Upper lobe of left lung (tissue), 4 donors: ENCODE measurements at regions not wholly inside any gene's neighbourhood (a gene's known extent, or its start where the extent isn't known, plus 50 kb on each side); places are given as distances from the start of the nearest gene placed in this dataset.

Experiments
- POLR2A ChIP-seq, 4 donors: fragments of 450-650 bp; IDR thresholded peaks; one replicate each; pipeline ENCODE4 v1.5.1; 2016 to 2017; ENCODE audit warnings: antibody characterized with exemption in 4 of 4, mild to moderate bottlenecking in 2 of 4
- POLR2AphosphoS5 ChIP-seq, 2 donors: sonication (generic); formaldehyde crosslinking; IDR thresholded peaks; one replicate each; pipeline ENCODE4 v1.5.1; 2017; ENCODE audit warnings: antibody characterized with exemption in 2 of 2
- TF ChIP-seq, protein P1 (sequence below), 6 experiments: fragments of 450-650 bp in 4 of 6; fragments of 200-600 bp in 2 of 6; sonication (generic) in 2 of 6; IDR thresholded peaks; one replicate each; pipeline ENCODE4 v1.5.1; 2016 to 2019; ENCODE audit warnings: antibody characterized with exemption in 6 of 6

DNA sequence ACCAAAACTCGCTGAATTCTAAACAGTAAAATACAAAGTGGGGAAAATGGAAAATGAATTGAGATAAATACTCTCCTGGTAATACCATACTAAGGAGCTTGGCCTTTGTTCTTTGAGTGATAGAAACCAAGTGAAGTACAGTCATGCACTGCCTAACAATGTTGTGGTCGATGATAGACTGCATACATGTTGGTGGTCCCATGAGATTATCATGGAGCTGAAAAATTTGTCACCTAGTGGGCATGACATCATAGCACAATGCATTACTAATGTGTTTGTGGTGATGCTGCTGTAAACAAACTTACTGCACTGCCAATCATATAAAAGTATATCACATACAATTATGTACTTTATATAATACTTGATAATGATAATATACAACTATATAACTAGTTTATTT, 419.1 kb downstream of the ARL4A start:
- TF ChIP-seq, protein P1, sequence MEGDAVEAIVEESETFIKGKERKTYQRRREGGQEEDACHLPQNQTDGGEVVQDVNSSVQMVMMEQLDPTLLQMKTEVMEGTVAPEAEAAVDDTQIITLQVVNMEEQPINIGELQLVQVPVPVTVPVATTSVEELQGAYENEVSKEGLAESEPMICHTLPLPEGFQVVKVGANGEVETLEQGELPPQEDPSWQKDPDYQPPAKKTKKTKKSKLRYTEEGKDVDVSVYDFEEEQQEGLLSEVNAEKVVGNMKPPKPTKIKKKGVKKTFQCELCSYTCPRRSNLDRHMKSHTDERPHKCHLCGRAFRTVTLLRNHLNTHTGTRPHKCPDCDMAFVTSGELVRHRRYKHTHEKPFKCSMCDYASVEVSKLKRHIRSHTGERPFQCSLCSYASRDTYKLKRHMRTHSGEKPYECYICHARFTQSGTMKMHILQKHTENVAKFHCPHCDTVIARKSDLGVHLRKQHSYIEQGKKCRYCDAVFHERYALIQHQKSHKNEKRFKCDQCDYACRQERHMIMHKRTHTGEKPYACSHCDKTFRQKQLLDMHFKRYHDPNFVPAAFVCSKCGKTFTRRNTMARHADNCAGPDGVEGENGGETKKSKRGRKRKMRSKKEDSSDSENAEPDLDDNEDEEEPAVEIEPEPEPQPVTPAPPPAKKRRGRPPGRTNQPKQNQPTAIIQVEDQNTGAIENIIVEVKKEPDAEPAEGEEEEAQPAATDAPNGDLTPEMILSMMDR (IDR thresholded peaks at IDR 0.05) = no peak
- TF ChIP-seq POLR2AphosphoS5 (IDR thresholded peaks at IDR 0.05) = no peak
- no peak for TF ChIP-seq POLR2A (IDR thresholded peaks at IDR 0.05)
